ENCODE measurements at regions not wholly inside any gene's neighbourhood (a gene's known extent, or its start where the extent isn't known, plus 50 kb on each side); places are given as distances from the start of the nearest gene placed in this dataset.

DNA sequence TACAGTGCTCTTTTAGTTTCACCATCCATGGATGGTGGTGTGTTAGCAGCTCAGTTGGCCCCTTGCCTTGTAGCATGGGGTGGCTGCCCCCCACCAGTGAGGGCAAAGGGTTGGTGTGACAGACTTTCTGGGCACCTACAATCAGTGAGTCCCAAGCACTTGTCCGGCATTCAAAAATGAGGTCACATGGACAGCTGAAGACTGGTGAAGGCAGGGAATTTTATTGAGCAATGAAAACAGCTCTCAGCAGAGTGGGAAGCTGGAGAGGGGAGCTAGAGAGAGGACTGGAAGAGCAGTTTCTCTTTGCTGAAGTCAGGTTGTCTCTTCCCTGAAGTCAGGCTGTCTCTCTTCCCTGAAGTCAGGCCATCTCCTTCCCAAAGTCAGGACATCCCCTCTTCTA, 1053.2 kb downstream of the SLITRK1 start:
- H3K4me3 ChIP-seq (ENCODE audit: low read length), result no peak overlapping the region
- no peak for DNase-seq (ENCODE audit: low read depth)
- TF ChIP-seq, protein P1, sequence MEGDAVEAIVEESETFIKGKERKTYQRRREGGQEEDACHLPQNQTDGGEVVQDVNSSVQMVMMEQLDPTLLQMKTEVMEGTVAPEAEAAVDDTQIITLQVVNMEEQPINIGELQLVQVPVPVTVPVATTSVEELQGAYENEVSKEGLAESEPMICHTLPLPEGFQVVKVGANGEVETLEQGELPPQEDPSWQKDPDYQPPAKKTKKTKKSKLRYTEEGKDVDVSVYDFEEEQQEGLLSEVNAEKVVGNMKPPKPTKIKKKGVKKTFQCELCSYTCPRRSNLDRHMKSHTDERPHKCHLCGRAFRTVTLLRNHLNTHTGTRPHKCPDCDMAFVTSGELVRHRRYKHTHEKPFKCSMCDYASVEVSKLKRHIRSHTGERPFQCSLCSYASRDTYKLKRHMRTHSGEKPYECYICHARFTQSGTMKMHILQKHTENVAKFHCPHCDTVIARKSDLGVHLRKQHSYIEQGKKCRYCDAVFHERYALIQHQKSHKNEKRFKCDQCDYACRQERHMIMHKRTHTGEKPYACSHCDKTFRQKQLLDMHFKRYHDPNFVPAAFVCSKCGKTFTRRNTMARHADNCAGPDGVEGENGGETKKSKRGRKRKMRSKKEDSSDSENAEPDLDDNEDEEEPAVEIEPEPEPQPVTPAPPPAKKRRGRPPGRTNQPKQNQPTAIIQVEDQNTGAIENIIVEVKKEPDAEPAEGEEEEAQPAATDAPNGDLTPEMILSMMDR (conservative IDR thresholded peaks at IDR 0.05; ENCODE audit: low read depth, low read length), result no peak

DNA sequence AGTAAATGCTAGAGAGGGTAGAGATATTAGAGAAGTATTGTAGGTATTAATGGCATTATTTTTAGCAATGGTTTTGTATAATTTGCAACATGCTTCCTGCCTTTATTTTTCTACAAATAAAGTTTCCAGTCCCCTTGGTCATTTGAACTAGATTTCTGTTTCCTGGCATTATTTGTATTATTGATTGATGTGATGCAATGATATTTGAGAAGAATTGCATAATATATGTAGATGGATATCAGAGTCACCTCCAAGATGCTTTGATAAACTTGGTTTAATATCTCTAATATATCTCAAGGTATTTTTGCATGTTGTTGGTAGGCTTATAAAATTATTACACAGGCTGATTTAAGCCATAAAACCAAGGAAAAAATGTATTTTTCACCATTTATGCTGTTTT, 1054.5 kb downstream of the SLITRK1 start:
- TF ChIP-seq, protein P1 (conservative IDR thresholded peaks at IDR 0.05; ENCODE audit: low read depth, low read length), result no peak
- H3K4me3 ChIP-seq (ENCODE audit: low read length), result no peak overlapping the region
- no peak for DNase-seq (ENCODE audit: low read depth)

DNA sequence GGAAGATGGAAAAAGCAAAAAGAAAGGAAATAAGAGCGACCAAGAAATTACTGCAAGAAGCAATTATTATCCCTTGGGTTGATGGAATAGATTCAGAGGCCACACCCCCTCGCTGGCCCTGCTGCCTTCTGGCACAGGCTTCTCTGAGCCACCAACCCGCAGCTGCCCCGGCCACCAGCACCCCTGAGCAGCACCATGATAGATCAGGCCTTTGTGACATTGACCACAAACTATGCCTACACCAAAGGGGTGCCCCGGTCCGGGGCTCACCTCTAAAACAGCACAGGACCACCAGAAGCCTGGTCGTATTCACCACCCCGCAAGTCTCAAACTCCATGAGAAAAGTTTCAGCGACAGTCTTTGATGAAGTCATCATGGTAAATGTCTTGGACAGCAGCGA, 1059.3 kb downstream of the SLITRK1 start:
- no peak for DNase-seq (ENCODE audit: low read depth)
- no peak overlapping the region for H3K4me3 ChIP-seq (ENCODE audit: low read length)
- TF ChIP-seq, protein P1 (conservative IDR thresholded peaks at IDR 0.05; ENCODE audit: low read depth, low read length), result no peak

DNA sequence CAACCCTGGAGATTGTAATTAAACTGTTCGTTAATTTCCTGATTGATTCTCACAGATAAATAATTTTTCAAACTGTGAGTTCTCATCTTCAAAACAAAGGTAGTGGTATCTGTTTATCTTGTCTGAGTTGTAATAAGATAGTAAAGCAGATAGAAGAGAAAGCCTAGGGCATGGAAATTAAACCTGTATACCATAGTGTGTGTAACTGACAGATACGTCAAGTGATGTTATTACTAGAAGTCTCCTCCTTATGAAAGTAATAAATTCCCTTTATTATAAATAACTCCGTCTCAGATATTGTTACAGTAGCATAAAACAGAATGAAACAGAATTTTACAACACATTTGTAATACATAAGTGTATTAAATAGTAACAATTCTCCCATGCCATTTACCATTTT, 1065.1 kb downstream of the SLITRK1 start:
- H3K4me3 ChIP-seq (ENCODE audit: low read length), result no peak overlapping the region
- TF ChIP-seq, protein P1 (conservative IDR thresholded peaks at IDR 0.05; ENCODE audit: low read depth, low read length), result no peak
- no peak for DNase-seq (ENCODE audit: low read depth)

DNA sequence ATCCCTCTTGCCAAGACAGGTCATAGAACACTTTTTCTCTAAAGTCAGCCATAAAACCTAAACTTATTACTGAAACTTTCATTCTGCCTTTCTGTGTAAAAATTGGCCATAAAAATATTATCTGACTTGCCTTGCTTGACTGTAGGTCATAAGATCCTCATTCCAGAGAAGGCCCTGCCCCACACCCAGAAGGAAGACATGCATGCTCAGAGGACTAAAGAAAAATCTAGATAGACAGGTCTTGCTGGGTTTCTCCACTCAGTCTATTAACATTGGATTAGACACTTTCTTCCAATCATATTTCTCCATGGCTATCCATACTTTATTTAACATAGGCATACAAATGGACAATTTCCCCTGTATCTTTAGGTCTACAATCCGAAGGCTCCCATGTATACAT, 1066.5 kb downstream of the SLITRK1 start:
- DNase-seq (ENCODE audit: low read depth), result no peak
- no peak overlapping the region for H3K4me3 ChIP-seq (ENCODE audit: low read length)
- TF ChIP-seq, protein P1 (conservative IDR thresholded peaks at IDR 0.05; ENCODE audit: low read depth, low read length), result no peak

DNA sequence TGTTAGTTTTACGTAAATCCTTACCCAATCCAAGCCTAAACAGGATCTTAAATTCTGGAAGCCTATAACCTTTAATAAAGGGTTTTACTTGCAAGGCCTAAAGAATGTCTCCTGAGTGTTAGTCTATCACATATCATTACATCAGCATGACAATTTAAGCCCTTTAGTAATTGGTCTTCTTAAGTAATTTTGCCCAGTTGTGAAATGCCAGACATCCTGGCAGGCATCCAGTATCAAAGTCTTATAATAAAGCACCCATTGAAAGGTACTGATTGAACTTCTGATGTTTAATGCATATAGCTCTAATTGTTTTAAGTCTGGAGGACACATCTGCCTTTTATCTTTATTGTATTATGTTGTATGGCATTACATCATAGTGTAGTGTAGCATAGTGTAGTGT, 1078.9 kb downstream of the SLITRK1 start:
- peak; percentile 97 for DNase-seq (ENCODE audit: low read depth)
- TF ChIP-seq, protein P1 (conservative IDR thresholded peaks at IDR 0.05; ENCODE audit: low read depth, low read length), result no peak

DNA sequence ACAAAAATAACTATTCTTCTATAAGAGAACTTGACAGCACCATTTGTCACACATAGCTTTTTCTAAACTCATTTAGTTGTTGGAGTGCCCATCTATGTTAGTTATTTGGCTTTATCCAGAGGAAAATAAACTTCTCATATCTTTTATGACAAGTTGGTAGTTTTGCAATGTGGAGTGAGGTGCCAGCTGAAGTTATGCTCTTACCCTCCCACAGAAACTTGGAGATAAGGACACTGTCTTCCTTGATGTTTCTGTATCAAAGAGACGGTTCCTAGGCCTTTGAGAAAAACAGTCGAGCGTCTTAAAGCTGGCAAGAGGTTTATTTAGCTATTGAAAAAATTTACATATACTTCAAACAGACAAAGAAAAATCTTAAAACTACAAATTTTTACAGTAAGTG, 1079.7 kb downstream of the SLITRK1 start:
- H3K4me3 ChIP-seq (ENCODE audit: low read length), result no peak overlapping the region
- no peak for DNase-seq (ENCODE audit: low read depth)
- TF ChIP-seq, protein P1 (conservative IDR thresholded peaks at IDR 0.05; ENCODE audit: low read depth, low read length), result no peak

More for the DNA sequence above, 1078.9 kb downstream of the SLITRK1 start:
- H3K4me3 ChIP-seq (ENCODE audit: low read length), result no peak overlapping the region
